GM18951 (cell line): ENCODE measurements at regions not wholly inside any gene's neighbourhood (a gene's known extent, or its start where the extent isn't known, plus 50 kb on each side); places are given as distances from the start of the nearest gene placed in this dataset.

Experiments used
- POLR2A ChIP-seq: IDR thresholded peaks from 4 replicates; pipeline ENCODE4 v1.6.1; 2011; ENCODE audit warnings: mild to moderate bottlenecking; ENCODE audit not compliant: insufficient read length, insufficient read depth; ENCODE audit errors: extremely low read depth
- in situ Hi-C: fragments of 300-500 bp; cut with MboI; formaldehyde crosslinking; loops from one replicate; pipeline ENCODE4 v1.12.0; 2022; ENCODE audit warnings: low sequenced_read_pairs, mixed read lengths, inconsistent platforms; ENCODE audit not compliant: unreplicated experiment

DNA sequence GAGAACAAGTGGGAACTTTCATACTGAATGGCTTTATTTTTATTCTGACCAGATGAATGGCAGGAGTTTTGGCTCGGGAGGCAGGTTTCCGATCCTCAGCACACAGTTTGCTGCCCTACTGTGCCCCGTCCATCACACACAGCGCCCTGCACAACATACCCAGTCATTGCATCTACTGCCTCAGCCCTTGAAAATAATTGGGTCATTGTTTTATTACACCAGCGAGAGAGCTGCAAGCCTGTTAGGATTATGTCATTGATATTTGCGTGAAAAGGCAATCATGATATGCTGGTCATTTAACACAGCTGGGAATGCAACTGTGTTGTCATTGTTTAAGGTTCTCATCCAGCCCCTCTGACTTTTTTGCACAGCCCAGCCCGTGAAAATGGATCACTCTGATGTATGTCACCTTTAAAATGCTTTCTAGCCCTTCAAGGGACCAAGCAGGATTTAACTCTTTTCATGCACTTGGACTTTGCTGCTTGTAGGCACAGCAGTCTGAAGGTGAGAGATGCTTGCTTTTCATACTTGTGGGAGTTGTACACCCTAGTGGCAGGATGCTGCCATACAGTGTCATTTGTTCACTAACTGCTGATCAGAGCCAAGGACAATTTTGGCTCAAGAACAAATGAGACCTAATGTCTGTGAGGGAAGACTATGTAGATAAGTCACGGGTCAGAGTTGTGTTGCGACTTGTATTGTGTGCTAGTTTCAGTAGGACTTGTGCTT is 62.3 kb downstream of the RTL9 start:
- in situ Hi-C loops = no loop called here
- TF ChIP-seq POLR2A = no peak

DNA sequence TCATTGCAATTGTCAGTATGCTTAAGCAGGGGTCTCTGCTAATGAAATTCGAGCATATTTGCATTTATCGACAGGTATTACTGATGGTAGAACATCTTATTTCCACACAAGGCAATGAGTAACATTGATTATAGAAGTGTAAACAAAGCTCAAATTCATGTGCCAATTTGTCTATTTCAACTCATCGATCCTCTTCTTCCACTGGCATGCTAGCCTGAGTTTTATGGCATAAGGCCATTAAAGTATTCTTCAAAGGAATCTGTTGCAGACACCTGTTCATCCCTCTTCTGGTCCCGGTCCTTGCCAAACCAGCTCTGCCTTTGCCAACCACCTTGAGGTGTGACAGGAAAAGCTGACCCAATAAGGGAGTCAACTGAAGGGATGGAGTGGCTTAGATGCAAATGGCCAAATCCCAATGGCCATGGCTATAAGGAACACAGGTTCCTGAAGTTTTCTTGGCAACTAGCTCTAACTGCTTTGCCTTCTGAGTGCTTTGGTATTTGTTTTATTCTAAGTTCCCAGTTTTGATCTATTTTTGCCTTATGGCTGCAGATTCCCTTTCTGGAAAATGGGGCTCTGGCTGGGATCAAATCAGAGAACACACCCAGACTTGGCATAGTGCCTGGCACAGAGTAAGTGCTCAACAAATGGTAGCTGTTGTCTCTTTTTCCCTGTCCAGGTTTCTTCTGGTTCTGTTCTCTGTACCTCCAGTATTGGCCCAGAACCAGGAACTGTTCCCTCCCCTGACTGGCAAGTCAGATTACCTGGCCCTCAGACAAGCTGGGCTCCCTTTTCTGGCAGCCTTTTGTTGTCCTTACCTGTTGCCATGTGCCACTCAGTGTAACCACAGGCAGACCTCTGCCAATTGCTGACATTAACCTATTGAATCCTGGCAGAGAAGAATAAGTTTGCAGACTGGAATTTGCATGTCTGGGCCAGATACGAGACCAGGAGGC is 63.1 kb downstream of the RTL9 start:
- in situ Hi-C loops = no loop called here
- no peak for TF ChIP-seq POLR2A

DNA sequence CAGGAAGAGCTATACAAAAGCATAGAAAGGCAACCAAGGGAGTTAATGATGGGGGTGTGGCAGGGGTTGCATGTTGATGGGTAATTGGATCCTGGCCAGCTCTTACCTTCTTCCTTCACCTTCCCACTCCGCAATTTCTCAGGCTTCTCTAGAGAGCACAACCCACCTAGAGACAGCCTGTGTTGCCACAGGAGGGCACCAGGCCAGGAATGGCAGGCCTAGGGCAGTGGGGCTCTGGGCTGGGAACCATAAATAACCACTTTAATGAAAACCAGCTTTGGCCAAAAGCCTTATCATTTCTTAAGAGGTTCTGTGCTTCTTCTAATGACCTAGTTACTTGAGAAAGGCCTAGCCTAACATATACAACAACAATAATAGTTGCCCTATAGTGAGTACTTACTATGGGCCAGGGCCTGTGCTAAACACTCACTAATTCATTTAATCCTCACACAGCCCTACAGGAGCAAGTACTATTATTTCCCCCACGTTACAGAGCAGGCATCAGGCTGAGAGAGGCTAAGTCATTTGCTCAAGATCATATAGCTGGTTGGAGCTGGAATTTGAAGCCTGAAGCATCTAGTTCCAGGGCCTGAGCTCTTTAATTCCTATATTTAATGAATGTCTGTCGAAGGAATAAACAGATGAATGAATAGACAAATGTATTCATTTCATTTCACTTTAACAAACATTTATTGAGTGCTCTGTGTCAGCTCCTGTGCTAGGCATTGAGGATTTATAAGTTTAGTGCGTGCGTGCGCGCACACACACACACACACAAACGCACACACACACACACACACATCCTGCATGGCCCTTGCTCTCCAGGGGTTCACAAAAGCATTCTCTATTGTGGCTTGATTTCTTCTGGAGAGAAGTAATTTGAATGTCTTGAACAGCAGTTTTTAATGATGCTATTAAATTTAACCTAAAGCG is 66.8 kb downstream of the RTL9 start:
- in situ Hi-C loops = no loop called here
- TF ChIP-seq POLR2A = no peak

DNA sequence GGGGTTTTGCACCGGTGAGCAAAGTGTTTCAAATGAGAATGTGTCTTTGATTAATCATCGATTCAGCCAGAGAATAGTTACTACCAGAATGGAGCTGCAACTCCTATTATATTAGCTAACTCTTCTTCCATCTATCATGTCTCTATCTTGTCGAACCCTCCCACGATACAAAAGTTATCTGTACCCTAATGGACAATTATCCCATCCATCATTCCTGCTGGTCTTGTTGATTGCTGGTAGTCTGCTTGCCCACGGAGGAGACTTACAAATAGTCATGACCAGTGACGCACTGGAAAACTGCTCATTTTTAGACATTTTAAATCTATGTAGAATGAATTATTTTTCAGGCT is 67.5 kb downstream of the RTL9 start:
- TF ChIP-seq POLR2A = no peak
- in situ Hi-C loops = no loop called here

DNA sequence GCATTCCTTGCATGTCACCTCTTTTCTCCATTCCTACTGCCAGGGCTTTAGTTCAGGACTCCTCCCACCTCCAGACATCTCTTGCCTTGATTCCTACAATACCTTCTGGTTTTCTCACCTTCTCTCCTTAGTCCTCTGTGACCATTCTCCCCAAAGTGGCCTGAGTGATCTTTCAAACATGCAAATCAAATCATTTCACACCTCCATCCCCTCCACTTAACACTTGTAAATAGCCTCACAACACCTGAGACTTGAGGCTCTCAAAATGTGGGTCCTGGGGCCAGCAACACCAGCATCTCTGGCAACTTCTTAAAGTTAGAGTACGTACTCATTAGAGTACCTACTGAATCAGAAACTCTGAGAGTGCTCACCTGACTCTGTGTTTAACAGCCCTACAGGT is 68.4 kb downstream of the RTL9 start:
- in situ Hi-C loops = no loop called here
- no peak for TF ChIP-seq POLR2A

DNA sequence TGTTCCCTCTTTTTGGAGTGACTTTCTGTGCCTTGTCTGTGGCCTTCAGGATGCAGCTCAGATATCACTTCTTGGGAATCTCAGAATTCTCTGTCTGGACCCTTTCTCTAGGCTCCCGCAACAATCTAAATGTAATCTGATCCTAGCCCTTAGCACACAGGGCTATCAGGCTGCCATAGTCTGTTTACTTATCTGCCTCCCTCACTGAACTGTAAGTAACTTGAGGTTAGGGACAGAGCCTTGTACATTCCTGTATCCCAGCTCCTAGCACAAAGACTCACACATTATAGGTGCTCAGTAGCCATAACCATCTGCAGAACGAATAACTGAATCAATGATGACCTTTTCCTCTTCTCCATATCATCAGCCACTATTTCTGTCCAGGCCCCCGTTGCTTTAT is 69.5 kb downstream of the RTL9 start:
- in situ Hi-C loops = no loop called here
- no peak for TF ChIP-seq POLR2A

DNA sequence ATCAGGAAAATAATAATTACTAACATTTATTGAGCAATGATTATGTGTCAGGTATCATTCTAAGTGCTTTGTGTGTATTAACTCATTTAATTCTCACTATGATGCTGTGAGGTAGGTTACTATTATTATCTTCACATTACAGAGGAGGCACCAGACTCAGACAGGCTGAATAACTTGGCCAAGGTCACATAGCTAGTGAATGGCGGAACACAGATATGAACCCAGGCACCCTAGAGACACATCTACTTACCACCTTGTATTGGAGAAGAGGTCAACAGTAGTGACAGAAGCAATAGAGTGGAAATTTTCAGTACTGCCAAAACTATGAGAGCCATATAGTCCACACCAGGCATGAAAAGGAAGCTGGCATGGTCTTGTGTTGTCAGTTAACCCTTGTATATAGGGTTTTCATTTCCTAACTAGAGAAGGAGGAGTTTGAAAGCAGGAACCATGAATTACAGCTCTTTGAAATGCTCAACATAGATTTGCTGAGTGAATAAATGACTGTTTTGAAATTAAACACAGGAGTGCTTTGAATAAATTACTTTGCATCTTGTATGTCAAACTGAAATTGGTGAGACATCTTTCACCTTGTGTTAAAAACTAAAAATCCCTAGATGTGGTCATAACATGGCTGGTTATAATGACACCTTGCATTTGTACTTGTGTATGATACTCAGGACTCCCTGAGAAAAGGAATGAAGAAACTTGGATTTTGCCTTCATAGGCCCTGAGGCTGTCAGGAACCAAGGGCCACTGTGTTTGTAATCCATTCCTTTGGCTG is 71.8 kb downstream of the RTL9 start:
- no peak for TF ChIP-seq POLR2A
- in situ Hi-C loops = no loop called here

DNA sequence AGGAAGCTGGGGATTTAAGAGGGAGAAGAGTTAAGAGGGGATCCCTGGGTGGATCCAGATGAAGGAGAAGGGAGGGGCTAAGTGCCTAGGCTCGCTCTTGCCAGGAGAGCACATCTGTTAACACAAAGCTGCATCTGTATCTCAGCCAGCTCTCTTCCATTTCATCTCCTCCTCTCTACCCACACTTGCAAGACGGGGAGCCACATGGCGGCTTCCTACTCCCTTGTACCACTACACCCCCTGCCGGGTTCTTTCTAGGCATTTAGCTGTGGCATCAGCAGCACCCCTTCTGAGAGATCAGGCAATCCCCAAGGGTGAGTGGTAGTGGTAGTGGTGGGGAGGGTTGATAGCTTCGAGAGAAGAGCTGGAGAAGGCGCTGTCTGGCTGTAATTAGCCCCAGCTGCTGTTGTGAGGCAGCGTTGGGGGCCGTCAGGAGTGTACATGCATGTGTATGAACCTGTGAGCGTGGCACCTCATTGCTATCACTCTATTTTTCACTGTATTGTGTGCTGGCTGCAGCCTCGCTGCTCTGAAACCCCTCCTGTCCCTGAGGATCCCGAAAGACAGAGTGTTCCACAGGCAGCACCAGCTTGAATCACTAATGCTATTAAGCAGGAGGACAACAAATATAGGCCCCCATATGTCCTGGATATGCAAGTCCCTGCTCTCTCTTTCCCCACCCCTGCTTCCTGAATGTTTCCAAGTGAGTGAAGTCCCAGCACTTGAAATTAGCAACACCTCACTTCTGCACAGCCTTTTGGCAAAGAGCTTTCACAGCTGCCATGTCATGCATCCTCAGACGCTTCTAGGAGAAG is 73.7 kb downstream of the RTL9 start:
- no peak for TF ChIP-seq POLR2A
- in situ Hi-C loops = no loop called here

DNA sequence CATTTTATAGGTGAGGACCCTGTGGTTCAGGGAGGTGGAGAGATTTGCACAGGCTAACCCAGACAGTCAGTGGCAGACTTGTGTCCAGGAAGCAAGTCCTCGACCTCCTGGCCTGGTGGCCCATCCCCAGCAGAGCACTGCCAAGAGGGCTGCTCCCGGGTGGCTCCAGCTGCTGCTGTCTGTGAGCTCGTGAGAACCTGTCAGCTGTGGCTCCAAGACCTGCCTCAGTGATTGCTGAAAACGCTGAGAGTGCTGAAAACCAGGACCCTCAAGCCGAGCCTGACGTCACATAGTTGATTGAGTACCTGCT is 74.2 kb downstream of the RTL9 start:
- in situ Hi-C loops = no loop called here
- no peak for TF ChIP-seq POLR2A

DNA sequence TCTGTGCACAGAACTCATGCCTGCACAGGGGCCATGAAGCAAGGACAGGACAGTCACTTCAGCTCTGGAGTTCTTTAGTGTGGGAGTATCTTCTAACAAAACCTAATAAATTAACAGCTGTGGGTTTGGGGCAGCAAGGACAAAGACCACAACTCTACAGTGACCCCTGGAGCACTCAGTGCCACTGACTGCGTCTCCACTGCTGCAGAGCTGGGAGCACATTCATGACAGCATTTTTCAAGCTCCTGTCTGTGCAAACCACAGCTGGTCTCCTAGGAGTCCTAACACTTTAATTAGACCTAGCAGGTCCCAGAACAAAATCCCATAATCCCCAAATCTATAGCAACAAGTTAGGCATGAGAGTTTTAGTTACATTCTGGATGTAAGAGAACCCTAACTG is 76.5 kb downstream of the RTL9 start:
- TF ChIP-seq POLR2A = no peak
- in situ Hi-C loops = no loop called here

DNA sequence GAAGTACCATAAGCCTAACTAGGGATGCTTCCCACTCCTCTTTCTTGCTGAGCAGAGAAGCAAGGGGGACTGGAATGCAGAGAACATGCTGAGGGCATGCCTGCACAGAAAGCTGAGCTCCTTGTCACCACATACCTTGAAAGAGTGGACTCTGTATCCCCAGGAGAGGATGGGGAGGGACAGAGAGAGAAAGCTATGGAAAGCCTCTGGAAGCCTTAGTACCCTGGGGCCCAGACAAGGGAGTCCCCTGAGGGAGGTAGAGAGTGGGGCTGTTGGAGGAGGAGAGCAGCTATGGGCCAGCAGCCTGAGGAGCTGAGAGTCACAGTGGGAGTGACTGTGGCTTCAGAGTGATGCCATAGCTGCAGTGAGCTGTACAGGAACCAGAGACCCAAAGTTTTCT is 77.9 kb downstream of the RTL9 start:
- in situ Hi-C loops = no loop called here
- no peak for TF ChIP-seq POLR2A

DNA sequence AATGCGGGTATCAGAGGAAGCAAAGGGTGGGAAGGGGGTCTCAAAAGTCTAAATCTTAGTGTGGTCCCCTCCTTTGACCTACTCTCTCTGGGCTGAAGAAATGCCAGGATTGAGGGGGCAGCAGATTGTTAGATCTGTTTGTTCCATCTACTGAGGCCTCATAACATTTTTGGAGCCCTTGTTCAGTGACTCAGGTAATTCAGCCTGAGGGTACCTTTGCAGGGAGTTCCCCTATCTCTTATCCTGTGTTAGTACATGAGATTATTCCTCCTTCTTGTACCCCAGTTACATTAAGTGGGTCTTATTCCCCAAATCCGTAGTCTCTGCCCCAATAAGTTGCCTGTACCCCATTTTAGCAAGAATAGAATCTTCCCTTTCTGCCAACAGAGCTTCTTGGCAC is 79.0 kb downstream of the RTL9 start:
- TF ChIP-seq POLR2A = no peak
- in situ Hi-C loops = no loop called here
